K562 (cell line): ENCODE measurements at regions not wholly inside any gene's neighbourhood (a gene's known extent, or its start where the extent isn't known, plus 50 kb on each side); places are given as distances from the start of the nearest gene placed in this dataset.

Experiments
- KDM5B ChIP-seq: fragments of 200-600 bp; sonication (generic); IDR thresholded peaks from 2 replicates; pipeline ENCODE4 v1.6.1; 2012; ENCODE audit warnings: low read depth, mild to moderate bottlenecking, moderate library complexity, low read length, control low read depth, inconsistent platforms; ENCODE audit not compliant: insufficient replicate concordance
- RAD21 ChIP-seq, 2 experiments: fragments of 250-450 bp in 1 of 2; fragments of 450-650 bp in 1 of 2; sonication (Bioruptor Pico) in 1 of 2; formaldehyde crosslinking in 1 of 2; IDR thresholded peaks in 1 of 2; conservative IDR thresholded peaks in 1 of 2; 2 replicates each; pipeline versions ENCODE4 v1.4.0 to v1.8.0; 2020 to 2022; ENCODE audit warnings: mild to moderate bottlenecking in 2 of 2, moderate library complexity in 1 of 2
- SIN3A ChIP-seq, 2 experiments: fragments of 150-350 bp in 1 of 2; IDR thresholded peaks; 2 replicates each; pipeline ENCODE4 v1.6.1; 2011 to 2016; ENCODE audit warnings: borderline replicate concordance in 2 of 2, low read depth in 2 of 2, low read length in 2 of 2, mild to moderate bottlenecking in 2 of 2, moderate library complexity in 2 of 2; ENCODE audit not compliant: control insufficient read depth in 1 of 2
- SRF ChIP-seq, 2 experiments: fragments of 250-450, 450-650 bp in 1 of 2; sonication (Bioruptor Pico) in 1 of 2; sonication (generic) in 1 of 2; formaldehyde crosslinking; IDR thresholded peaks; 2 replicates each; pipeline versions ENCODE4 v1.5.0 to v1.5.1; 2020 to 2022; ENCODE audit warnings: mild to moderate bottlenecking in 1 of 2, missing genetic modification reagents in 1 of 2
- TF ChIP-seq, protein P1 (sequence below), 2 experiments: fragments of 250-450 bp in 1 of 2; fragments of 450-650 bp in 1 of 2; sonication (Bioruptor Pico) in 1 of 2; IDR thresholded peaks; 2 replicates each; pipeline versions ENCODE4 v1.6.1 to v1.8.0; 2016 to 2021; ENCODE audit warnings: mild to moderate bottlenecking in 2 of 2, moderate library complexity in 2 of 2, missing compliant biosample characterization in 1 of 2, missing genetic modification characterization in 1 of 2
- TF ChIP-seq, protein P2 (sequence below), 2 experiments: fragments of 450-650 bp; formaldehyde crosslinking in 1 of 2; IDR thresholded peaks; 2 replicates each; pipeline versions ENCODE4 v1.4.0 to v1.6.1; 2014 to 2020; ENCODE audit warnings: mild to moderate bottlenecking in 2 of 2, borderline replicate concordance in 1 of 2, low read depth in 1 of 2
- TF ChIP-seq, protein P3 (sequence below), 3 experiments: fragments of 200-800 bp in 1 of 3; fragments of 250-450 bp in 1 of 3; fragments of 450-650 bp in 1 of 3; sonication (Bioruptor Pico) in 1 of 3; sonication (Bioruptor generic) in 1 of 3; formaldehyde crosslinking in 1 of 3; IDR thresholded peaks; 2 replicates each; pipeline versions ENCODE4 v1.6.1 to v1.8.0; 2016 to 2022; ENCODE audit warnings: mild to moderate bottlenecking in 2 of 3, missing genetic modification characterization in 2 of 3, missing compliant biosample characterization in 1 of 3, moderate library complexity in 1 of 3
- TF ChIP-seq, protein P4 (sequence below), 2 experiments: fragments of 450-650 bp; IDR thresholded peaks; 2 replicates each; pipeline ENCODE4 v1.6.1; 2016

DNA sequence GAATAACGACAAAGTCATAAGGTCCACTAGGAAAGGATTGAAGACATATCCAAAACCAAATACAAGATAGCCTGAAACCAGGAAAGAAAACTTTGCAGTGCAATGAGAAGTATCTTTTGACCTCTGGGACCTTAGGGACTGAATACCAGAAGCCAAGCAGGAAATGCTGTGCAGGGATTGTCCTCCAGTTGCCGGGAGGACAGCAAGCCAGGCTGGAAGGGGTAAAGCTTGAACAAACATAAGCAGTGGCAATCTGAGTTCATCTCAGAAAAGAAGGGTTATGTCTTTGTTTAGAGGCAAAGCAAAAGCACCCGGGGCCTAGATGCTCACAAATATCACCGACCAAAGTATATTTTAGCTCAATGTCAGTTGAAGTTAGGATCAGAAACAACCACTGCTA lies 55.3 kb upstream of the VCX start:
- TF ChIP-seq, protein P1, sequence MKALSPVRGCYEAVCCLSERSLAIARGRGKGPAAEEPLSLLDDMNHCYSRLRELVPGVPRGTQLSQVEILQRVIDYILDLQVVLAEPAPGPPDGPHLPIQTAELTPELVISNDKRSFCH (CRISPR knock-in tag; IDR thresholded peaks at IDR 0.05) = no peak
- TF ChIP-seq, protein P1 (tag; IDR thresholded peaks at IDR 0.05) = no peak
- no peak for TF ChIP-seq SIN3A (IDR thresholded peaks at IDR 0.05; ENCODE audit: borderline replicate concordance in 2 of 2, control insufficient read depth in 1 of 2, low read depth in 2 of 2, low read length in 2 of 2)
- TF ChIP-seq, protein P2, sequence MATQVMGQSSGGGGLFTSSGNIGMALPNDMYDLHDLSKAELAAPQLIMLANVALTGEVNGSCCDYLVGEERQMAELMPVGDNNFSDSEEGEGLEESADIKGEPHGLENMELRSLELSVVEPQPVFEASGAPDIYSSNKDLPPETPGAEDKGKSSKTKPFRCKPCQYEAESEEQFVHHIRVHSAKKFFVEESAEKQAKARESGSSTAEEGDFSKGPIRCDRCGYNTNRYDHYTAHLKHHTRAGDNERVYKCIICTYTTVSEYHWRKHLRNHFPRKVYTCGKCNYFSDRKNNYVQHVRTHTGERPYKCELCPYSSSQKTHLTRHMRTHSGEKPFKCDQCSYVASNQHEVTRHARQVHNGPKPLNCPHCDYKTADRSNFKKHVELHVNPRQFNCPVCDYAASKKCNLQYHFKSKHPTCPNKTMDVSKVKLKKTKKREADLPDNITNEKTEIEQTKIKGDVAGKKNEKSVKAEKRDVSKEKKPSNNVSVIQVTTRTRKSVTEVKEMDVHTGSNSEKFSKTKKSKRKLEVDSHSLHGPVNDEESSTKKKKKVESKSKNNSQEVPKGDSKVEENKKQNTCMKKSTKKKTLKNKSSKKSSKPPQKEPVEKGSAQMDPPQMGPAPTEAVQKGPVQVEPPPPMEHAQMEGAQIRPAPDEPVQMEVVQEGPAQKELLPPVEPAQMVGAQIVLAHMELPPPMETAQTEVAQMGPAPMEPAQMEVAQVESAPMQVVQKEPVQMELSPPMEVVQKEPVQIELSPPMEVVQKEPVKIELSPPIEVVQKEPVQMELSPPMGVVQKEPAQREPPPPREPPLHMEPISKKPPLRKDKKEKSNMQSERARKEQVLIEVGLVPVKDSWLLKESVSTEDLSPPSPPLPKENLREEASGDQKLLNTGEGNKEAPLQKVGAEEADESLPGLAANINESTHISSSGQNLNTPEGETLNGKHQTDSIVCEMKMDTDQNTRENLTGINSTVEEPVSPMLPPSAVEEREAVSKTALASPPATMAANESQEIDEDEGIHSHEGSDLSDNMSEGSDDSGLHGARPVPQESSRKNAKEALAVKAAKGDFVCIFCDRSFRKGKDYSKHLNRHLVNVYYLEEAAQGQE (IDR thresholded peaks at IDR 0.05; ENCODE audit: borderline replicate concordance) = no peak
- TF ChIP-seq, protein P2 (CRISPR knock-in tag; IDR thresholded peaks at IDR 0.05; ENCODE audit: low read depth) = no peak
- TF ChIP-seq KDM5B = no peak
- TF ChIP-seq, protein P3, sequence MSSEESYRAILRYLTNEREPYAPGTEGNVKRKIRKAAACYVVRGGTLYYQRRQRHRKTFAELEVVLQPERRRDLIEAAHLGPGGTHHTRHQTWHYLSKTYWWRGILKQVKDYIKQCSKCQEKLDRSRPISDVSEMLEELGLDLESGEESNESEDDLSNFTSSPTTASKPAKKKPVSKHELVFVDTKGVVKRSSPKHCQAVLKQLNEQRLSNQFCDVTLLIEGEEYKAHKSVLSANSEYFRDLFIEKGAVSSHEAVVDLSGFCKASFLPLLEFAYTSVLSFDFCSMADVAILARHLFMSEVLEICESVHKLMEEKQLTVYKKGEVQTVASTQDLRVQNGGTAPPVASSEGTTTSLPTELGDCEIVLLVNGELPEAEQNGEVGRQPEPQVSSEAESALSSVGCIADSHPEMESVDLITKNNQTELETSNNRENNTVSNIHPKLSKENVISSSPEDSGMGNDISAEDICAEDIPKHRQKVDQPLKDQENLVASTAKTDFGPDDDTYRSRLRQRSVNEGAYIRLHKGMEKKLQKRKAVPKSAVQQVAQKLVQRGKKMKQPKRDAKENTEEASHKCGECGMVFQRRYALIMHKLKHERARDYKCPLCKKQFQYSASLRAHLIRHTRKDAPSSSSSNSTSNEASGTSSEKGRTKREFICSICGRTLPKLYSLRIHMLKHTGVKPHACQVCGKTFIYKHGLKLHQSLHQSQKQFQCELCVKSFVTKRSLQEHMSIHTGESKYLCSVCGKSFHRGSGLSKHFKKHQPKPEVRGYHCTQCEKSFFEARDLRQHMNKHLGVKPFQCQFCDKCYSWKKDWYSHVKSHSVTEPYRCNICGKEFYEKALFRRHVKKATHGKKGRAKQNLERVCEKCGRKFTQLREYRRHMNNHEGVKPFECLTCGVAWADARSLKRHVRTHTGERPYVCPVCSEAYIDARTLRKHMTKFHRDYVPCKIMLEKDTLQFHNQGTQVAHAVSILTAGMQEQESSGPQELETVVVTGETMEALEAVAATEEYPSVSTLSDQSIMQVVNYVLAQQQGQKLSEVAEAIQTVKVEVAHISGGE (CRISPR knock-in tag; IDR thresholded peaks at IDR 0.05) = no peak
- TF ChIP-seq SRF (CRISPR knock-in tag; IDR thresholded peaks at IDR 0.05) = no peak
- TF ChIP-seq RAD21 (CRISPR knock-in tag; conservative IDR thresholded peaks at IDR 0.05 in 1 of 2, IDR thresholded peaks at IDR 0.05 in 1 of 2) = no peak
- TF ChIP-seq, protein P4, sequence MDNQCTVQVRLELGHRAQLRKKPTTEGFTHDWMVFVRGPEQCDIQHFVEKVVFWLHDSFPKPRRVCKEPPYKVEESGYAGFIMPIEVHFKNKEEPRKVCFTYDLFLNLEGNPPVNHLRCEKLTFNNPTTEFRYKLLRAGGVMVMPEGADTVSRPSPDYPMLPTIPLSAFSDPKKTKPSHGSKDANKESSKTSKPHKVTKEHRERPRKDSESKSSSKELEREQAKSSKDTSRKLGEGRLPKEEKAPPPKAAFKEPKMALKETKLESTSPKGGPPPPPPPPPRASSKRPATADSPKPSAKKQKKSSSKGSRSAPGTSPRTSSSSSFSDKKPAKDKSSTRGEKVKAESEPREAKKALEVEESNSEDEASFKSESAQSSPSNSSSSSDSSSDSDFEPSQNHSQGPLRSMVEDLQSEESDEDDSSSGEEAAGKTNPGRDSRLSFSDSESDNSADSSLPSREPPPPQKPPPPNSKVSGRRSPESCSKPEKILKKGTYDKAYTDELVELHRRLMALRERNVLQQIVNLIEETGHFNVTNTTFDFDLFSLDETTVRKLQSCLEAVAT (IDR thresholded peaks at IDR 0.05) = no peak
